ENCODE measurements at regions not wholly inside any gene's neighbourhood (a gene's known extent, or its start where the extent isn't known, plus 50 kb on each side); places are given as distances from the start of the nearest gene placed in this dataset.

DNA sequence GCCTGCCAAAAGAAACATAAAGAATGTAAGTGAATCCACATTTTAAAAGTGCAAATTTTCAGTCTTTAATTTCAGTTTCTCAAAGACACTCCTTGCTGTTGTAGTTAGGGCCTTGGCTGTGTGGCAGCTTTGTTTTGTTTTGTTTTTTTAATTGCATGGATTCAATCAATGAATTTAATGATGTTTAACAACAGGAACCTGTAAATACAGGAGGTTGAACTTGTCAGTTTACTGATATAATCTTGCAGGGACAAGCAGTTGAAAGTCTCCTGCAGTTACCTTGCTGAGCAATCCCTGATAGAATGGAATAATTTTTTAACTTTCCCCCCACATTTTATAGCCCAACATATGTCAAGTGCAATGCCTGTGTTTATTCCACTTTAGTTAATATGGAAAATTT, 528.3 kb upstream of the PCDH7 start:
- no peak for TF ChIP-seq POLR2A (IDR thresholded peaks at IDR 0.05; ENCODE audit: low read depth, low read length)
- TF ChIP-seq, protein P1, sequence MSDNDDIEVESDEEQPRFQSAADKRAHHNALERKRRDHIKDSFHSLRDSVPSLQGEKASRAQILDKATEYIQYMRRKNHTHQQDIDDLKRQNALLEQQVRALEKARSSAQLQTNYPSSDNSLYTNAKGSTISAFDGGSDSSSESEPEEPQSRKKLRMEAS (IDR thresholded peaks at IDR 0.05; ENCODE audit: insufficient read depth, insufficient read length): no peak
- TF ChIP-seq EZH2 (IDR thresholded peaks at IDR 0.05; ENCODE audit: borderline replicate concordance, low read depth, low read length, severe bottlenecking): no peak
- TF ChIP-seq, protein P2, sequence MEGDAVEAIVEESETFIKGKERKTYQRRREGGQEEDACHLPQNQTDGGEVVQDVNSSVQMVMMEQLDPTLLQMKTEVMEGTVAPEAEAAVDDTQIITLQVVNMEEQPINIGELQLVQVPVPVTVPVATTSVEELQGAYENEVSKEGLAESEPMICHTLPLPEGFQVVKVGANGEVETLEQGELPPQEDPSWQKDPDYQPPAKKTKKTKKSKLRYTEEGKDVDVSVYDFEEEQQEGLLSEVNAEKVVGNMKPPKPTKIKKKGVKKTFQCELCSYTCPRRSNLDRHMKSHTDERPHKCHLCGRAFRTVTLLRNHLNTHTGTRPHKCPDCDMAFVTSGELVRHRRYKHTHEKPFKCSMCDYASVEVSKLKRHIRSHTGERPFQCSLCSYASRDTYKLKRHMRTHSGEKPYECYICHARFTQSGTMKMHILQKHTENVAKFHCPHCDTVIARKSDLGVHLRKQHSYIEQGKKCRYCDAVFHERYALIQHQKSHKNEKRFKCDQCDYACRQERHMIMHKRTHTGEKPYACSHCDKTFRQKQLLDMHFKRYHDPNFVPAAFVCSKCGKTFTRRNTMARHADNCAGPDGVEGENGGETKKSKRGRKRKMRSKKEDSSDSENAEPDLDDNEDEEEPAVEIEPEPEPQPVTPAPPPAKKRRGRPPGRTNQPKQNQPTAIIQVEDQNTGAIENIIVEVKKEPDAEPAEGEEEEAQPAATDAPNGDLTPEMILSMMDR (IDR thresholded peaks at IDR 0.05; ENCODE audit: extremely low read depth in 1 of 2, insufficient read depth in 1 of 2, low read depth in 1 of 2, low read length in 2 of 2): no peak
- no peak for TF ChIP-seq MYC (IDR thresholded peaks at IDR 0.05; ENCODE audit: low read depth, low read length)
- TF ChIP-seq GATA2 (IDR thresholded peaks at IDR 0.05; ENCODE audit: insufficient read depth, insufficient read length, low read depth, low read length): no peak

All from endothelial cell of umbilical vein (primary cell).